Lower leg skin (tissue), 3 donors: ENCODE measurements at regions not wholly inside any gene's neighbourhood (a gene's known extent, or its start where the extent isn't known, plus 50 kb on each side); places are given as distances from the start of the nearest gene placed in this dataset.

Source experiments
- POLR2A ChIP-seq, 2 donors: fragments of 450-650 bp; IDR thresholded peaks; one replicate each; pipeline ENCODE4 v1.6.1; 2016 to 2017; ENCODE audit warnings: antibody characterized with exemption in 2 of 2, mild to moderate bottlenecking in 1 of 2, moderate library complexity in 1 of 2
- TF ChIP-seq, protein P1 (sequence below), 3 donors: fragments of 450-650 bp; IDR thresholded peaks; one replicate each; pipeline ENCODE4 v1.5.1; 2016; ENCODE audit warnings: antibody characterized with exemption in 3 of 3, mild to moderate bottlenecking in 3 of 3, moderate library complexity in 2 of 3

DNA sequence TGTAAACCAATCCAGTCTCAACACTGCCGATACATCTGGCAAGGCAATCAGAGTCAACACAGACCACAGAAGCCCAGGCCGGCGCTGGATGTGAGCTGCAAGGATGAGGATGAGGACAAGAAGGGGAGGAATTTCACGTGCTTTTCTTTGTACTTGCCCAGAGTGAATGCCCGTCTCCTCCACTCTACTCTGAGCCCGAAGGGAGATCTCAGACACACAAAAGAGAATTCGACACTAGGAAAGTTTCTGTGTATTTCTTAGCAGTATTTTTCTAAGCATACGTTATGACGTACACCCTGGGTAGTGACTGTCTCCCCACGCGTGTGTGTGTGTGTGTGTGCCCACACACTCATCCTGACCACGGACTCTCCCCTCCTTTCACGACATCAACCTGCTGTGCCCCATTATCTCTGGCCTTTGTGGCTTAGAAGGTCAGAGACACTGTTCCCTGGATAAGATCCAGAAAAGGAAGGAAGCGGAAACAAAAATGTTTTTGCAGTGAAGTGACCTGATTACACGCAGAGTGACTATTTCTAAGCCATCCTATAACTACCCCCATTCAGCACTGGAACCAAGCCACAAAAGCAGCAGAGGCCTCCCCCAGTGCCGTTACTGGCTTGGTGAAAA lies 227.3 kb upstream of the DAPK1 start:
- TF ChIP-seq, protein P1, sequence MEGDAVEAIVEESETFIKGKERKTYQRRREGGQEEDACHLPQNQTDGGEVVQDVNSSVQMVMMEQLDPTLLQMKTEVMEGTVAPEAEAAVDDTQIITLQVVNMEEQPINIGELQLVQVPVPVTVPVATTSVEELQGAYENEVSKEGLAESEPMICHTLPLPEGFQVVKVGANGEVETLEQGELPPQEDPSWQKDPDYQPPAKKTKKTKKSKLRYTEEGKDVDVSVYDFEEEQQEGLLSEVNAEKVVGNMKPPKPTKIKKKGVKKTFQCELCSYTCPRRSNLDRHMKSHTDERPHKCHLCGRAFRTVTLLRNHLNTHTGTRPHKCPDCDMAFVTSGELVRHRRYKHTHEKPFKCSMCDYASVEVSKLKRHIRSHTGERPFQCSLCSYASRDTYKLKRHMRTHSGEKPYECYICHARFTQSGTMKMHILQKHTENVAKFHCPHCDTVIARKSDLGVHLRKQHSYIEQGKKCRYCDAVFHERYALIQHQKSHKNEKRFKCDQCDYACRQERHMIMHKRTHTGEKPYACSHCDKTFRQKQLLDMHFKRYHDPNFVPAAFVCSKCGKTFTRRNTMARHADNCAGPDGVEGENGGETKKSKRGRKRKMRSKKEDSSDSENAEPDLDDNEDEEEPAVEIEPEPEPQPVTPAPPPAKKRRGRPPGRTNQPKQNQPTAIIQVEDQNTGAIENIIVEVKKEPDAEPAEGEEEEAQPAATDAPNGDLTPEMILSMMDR (IDR thresholded peaks at IDR 0.05): no peak
- TF ChIP-seq POLR2A (IDR thresholded peaks at IDR 0.05): no peak
